ENCODE measurements at regions not wholly inside any gene's neighbourhood (a gene's known extent, or its start where the extent isn't known, plus 50 kb on each side); places are given as distances from the start of the nearest gene placed in this dataset.
"Not testable (repeated sequence)": the region's sequence is repeated elsewhere in the genome, so short reads cannot be mapped to it uniquely, and the experiment has no call there.

DNA sequence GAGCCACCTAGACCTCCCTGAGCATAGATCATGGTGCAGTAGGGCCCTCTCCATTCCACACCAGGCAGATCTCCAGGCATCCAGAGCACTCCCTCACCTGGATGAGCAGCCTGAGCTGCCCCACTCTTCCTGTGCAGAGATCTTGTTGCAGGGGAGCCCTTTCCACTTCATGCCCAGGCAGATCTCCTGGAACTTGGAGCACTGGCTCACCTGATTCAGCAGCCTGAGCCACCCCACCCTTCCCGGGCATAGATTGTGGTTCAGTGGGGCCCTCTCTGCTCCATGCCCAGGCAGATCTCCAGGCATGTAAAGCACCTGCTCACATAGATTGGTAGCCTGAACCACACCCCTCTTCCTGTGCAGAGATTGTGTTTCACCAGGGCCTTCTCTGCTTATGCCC, 78.0 kb downstream of the SEC16B start:
- in situ Hi-C loops (cut with HindIII; ENCODE audit: low pct_unique_long_range_greater_than_20kb, low sequenced_read_pairs): no loop called here
- no peak for DNase-seq (ENCODE audit: low read depth)

DNA sequence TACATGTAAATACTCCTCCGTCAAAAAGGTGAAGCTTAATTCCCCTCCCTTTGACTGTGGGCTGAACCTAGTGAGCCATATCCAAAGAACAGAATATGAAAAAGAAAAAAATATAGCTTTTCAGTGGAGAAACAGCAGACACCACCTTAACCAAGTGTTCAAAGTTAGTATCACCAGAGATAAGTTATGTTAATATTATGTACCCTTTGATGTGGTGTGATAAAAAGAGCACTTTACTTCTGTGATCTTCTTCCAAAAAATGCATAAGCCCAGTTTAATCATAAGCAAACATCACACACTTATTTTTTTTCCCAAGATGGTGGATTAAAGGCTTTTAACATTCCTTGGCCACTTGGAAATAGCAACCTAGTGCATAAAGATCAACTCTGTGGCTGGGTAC, 79.4 kb downstream of the SEC16B start:
- in situ Hi-C loops (cut with HindIII; ENCODE audit: low pct_unique_long_range_greater_than_20kb, low sequenced_read_pairs): no loop called here
- no peak for DNase-seq (ENCODE audit: low read depth)

DNA sequence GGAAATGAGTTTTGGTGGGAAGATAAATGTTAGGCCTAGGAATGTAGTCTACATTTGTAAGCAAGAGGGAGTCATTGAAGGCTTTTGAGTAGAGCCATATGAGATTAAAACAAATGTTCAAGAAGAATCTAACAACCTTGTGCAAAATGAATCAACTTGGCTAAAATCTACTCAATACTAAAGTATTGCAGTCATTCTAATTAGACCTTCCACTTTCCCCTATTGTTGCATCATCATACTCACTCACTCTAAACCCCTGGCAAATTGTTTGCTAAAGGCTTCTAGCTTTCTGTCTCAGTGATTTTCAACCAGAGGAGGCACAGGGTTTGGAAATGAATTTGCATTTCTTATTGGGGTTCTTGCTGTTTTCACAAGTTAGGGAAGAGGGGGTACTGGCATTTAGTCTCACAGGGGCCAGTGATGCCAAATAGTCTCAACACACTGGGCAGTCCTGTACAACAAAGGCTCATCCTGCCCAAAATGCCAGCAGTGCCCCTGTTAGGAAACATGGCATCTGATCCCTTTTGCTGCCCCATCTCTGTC, 85.3 kb downstream of the SEC16B start:
- in situ Hi-C loops (cut with HindIII; ENCODE audit: low pct_unique_long_range_greater_than_20kb, low sequenced_read_pairs): no loop called here
- no peak for DNase-seq (ENCODE audit: low read depth)

DNA sequence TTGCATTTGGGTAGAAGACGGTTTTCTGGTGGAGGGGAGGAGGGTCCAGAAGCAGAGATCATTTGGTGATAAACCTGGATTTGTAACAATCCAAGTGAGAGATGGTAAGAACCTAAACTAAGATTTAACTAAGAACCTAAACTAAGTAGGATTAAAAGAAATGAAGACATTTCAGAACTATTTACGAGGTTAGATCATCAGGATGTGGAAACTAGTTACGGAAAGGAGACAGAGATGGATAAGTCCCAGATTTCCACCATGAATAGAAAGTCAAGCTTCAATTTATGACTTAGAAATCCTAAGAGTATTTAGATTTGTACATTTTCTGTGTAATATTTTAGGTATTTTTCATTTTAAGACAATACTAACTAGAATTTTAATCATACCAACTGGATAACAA, 86.3 kb downstream of the SEC16B start:
- in situ Hi-C loops (cut with HindIII; ENCODE audit: low pct_unique_long_range_greater_than_20kb, low sequenced_read_pairs): no loop called here
- DNase-seq (ENCODE audit: low read depth): no peak

DNA sequence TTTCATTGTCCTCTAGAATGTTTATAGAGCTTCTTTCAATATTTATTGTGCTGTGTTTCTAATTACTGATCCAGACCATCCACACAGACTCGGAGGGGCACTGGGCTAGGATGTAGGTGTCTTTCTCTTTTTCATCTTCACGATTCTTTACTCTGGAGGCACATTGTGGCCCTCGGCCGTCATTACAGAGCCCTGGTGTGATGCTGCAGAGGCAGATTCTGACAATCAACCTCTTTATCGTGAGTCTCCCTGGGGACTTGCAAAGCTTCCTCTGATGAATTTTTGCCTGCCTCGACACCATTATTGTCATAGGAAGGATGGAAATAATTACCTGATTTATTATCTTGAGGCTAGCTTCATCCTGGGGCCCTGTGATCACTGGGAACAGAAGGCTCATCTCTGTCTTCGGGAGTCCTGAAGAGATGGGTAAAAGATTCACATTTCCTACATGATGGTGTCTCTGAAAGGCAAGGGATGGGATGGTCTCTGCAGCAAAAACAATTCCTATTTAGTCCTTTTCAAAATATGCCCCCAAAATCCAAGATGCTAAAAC, 89.4 kb downstream of the SEC16B start:
- no peak for DNase-seq (ENCODE audit: low read depth)
- in situ Hi-C loops (cut with HindIII; ENCODE audit: low pct_unique_long_range_greater_than_20kb, low sequenced_read_pairs): no loop called here

DNA sequence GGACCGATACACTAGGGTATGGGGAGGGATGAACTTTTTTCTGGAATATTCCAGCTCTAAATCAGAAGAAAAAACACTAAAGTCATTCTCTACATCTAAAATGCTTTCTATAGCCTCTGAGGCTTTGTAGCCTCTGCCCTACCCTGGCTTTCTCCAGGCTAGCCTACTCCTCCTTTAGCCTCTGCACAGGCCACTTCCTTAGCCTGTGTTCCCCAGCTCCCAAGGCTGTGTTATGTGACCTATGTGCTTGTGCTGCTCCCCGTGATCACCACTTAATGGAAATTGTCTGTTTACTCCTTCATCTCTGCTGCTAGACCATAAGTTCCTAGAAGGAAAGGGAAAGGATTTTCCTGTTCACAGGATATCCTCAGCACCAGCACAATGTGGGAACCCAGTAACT, 92.8 kb downstream of the SEC16B start:
- DNase-seq (ENCODE audit: low read depth): no peak
- in situ Hi-C loops (cut with HindIII; ENCODE audit: low pct_unique_long_range_greater_than_20kb, low sequenced_read_pairs): no loop called here

DNA sequence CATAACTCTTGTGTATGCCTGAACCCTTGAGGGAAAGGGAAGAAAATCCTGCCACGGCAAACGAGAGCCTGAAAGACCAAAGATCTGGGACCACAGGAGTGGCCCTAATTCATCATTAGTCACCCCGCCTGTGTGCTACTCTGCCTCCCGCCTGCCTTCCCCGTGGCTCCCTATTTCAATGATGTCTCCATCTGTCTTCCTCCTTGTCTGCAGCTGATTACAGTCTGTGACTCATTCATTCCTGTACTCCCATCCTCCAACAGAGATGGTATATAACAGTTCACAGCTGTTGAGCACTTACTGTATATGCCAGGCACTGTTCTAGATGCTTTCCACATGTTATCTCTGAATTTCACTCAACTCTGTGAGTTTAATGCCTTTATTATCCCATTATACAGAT, 96.6 kb downstream of the SEC16B start:
- in situ Hi-C loops (cut with HindIII; ENCODE audit: low pct_unique_long_range_greater_than_20kb, low sequenced_read_pairs): no loop called here
- DNase-seq (ENCODE audit: low read depth): no peak

DNA sequence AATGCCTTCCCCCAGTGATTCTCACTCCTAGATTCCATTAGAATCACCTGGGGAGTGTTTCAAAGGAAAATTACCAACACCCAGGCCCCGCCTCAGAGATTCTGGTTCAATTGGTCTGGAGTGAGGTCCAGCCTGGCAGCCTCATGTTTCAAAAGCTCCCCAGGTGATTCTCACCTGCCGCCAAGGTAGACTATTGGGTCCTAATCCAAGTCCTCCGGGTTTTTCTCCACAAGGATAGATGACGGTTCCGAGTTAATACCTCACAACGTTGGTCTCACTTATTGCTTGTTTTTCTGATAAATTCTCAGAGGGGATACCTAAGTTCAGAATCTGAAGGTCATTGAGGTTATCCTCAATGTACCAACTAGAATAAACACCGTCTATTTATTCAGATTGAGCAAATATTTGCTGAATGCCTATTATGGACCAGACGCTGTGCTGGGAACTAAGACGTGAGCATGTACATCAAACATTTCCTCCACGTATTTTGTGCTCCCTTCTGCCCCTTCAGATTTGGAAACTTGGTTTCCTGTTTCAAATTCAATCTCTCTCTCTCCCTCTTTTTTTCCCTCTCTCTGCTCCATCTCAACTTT, 97.5 kb downstream of the SEC16B start:
- in situ Hi-C loops (cut with HindIII; ENCODE audit: low pct_unique_long_range_greater_than_20kb, low sequenced_read_pairs): no loop called here
- no peak for DNase-seq (ENCODE audit: low read depth)

DNA sequence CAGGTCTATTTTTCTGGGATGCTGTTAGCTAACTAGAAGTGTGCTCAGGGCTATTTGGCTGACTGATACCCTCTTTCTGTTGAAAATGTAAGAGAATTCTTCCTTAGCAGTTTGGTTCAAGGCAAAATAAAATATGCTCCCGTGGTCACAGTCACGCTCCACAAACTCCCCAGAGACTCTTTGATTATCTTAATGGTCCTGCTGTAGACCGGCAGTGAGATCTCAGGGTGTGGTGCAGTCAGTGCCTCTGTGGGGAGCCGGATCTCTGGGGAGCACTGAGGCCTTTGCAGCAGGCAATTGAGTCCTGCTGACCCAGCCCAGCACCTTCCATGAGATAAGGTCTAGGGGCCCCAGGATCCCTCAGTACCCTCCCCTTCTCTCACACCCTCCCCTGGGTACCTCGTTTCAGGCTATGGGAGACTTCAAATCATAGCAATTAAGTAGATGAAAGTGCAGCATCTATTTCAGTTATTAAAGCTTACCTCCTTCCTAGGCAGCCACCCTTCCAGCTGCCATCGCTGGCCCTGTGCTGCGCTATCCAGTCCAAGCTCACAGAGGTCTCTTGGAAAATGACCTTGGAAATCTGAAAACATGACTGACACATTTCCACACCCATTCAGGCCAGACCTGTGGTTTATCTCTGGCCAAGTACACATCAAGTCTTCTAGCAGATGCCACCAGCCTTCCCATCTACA, 98.1 kb downstream of the SEC16B start:
- in situ Hi-C loops (cut with HindIII; ENCODE audit: low pct_unique_long_range_greater_than_20kb, low sequenced_read_pairs): no loop called here
- DNase-seq (ENCODE audit: low read depth): no peak

DNA sequence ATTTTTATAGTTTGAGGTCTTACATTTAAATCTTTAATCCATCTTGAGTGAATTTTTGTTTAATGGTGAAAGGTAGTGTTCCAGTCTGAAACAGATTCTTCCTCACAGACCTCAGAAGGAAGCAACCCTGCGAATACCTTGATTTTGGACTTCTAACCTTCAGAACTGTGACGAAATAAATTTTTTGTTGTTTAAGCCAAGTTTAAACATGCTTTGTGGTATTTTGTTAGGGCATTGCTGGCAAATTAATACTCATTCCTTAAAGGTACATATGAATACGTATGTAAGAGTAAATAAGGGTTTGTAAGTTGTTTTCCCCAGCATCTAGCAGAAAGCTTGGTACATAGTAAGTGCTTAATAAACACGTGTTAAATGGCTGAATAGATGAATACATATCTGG, 100.3 kb downstream of the SEC16B start:
- DNase-seq (ENCODE audit: low read depth): no peak
- in situ Hi-C loops (cut with HindIII; ENCODE audit: low pct_unique_long_range_greater_than_20kb, low sequenced_read_pairs): no loop called here

DNA sequence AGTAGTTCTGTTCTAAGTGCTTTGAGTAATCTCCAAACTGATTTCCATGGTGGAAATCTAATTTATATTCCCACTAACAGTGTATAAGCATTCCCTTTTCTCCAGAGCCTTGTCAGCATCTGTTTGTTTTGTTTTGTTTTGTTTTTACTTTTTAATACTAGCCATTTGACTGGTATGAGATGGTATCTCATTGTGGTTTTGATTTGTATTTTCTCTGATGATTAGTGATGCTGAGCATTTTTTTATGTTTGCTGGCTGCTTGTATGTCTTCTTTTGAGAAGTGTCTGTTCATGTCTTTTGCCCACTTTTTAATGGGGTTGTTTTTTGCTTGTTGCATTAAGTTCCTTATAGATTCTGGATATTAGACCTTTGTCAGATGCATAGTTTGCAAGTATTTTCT, 100.8 kb downstream of the SEC16B start:
- in situ Hi-C loops (cut with HindIII; ENCODE audit: low pct_unique_long_range_greater_than_20kb, low sequenced_read_pairs): not testable (repeated sequence)

DNA sequence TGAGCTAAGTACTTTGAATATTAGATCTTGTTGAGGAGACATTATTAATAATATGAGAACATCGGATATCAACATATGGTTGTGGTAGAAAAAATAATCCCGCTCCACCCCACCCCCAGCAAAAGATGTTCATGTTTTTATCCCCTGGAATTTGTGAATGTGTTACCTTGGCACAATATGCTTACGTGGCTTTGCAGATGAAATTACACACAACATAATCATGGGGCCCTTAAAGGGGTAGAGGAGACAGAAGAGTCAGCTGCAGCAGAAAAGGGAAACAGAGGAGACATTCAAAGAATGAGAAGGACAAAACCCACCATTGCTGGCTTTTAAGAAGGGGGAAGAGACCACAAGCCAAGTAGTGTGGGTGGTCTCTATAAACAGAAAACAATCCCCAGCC, 104.1 kb downstream of the SEC16B start:
- in situ Hi-C loops (cut with HindIII; ENCODE audit: low pct_unique_long_range_greater_than_20kb, low sequenced_read_pairs): no loop called here

More for the DNA sequence above, 100.8 kb downstream of the SEC16B start:
- DNase-seq (ENCODE audit: low read depth): not testable (repeated sequence)

DNA sequence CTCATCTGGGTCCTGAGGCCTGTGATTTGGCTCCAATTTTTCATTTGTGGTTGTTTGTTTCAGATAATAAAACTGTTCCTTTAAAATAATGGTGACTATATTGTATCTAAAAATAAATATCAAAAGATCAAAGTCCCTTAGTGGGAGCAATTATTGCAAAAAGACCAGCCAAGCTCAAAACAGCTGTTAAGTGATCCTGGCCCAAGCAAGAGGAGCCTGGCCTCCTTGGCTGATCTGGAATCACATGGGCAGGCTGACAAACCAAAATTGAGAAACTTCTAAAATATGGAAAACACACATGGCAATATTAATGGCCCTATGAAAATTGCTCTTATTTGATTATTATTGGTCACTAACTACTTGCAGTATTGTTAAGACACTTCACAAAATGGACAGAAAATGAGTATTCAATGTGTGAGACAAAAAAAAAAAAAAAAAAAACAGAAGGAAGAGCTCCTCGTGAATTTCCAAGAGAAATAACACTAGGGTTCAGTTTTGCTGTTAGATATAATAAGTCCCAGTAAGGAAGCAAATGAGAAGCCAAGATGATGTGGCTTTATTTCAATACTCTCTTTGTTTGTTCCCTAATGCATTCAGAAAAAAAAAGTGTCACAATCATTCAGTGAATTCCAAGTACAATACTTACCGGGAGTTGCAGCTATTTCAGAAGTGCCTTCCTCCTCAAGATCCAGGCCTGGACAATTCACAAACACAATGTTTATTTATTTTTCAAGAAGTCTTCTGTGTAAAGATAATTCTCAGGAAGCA, 105.1 kb downstream of the SEC16B start:
- DNase-seq (ENCODE audit: low read depth): no peak
- in situ Hi-C loops (cut with HindIII; ENCODE audit: low pct_unique_long_range_greater_than_20kb, low sequenced_read_pairs): no loop called here

More for the DNA sequence above, 104.1 kb downstream of the SEC16B start:
- DNase-seq (ENCODE audit: low read depth): no peak

DNA sequence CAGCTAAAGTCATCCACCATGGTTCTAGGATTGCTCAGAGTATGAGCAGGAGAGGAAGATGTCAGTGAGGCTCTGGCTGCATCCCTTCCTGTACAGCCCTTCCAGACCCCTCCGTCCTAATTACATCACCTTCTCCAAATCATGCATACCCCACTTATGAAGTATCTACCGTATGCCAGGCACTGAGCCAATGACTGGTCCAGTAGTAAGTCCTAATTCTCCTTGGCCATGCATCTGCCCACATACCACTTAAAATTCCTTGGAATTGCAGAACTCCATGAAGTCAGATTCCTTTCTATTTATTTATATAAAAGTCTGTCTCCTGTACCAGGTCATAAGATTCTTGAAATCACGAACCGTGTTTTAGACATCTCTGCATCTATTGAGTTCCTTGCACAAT, 106.1 kb downstream of the SEC16B start:
- in situ Hi-C loops (cut with HindIII; ENCODE audit: low pct_unique_long_range_greater_than_20kb, low sequenced_read_pairs): no loop called here

DNA sequence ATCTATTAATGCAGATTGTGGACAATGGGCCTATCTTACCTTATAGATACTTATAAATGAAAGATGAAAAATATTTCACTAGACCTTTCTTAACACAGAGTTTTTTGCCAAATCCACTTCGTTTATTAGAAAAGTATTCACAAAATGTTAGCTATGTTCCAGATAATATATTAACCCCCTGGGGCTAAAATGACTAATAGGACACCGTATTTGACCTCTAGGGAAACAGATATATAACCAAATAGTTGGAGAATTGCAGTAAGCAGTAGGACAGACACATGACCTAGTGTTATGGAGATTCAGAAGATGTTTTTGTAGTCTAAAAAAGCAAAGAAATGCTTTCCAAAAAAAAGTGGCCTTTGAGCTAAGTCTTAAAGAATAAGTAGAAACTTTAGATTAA, 106.9 kb downstream of the SEC16B start:
- no peak for DNase-seq (ENCODE audit: low read depth)
- in situ Hi-C loops (cut with HindIII; ENCODE audit: low pct_unique_long_range_greater_than_20kb, low sequenced_read_pairs): no loop called here

More for the DNA sequence above, 106.1 kb downstream of the SEC16B start:
- DNase-seq (ENCODE audit: low read depth): no peak

DNA sequence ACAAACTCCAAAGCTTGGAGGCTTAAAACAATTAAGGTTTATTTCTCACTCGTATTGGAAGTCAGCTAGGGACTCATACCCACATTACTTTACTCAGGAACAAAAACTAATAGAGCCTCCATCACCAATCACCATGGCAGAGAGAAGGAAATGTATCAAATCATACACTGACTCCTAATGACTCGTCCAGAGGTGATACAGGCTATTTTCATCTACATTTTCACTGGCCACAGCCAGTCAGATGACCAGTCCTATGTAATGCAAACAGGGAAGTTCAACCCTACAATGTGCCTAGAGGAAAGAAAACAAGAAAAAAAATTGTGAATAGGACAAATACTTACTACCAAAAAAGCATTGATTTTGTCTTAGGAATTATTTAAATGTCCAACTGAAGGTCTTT, 110.3 kb downstream of the SEC16B start:
- in situ Hi-C loops (cut with HindIII; ENCODE audit: low pct_unique_long_range_greater_than_20kb, low sequenced_read_pairs): no loop called here
- DNase-seq (ENCODE audit: low read depth): no peak

DNA sequence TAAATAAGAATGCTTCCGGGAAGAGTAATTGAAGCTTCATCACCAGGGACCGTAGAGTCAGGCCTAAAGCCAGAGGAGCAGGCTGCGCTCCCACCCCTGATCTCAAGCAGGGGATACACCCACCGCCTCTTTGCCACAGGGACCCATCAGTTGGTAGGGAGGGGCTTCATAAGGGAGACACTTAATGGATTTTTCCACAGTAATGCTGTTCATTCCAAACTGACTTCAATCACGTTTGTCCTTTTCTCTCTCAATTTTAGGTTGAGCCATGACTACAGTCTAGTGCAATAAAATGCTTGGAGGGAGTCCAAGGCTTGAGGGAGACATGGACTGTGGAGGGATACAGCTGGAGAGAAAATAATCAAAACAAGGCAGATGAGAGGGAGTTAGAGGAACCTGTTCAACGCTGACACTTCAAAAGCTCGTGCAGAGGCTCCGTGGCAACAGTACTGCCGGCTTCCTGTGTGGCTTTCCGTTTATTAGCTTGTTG, 111.5 kb downstream of the SEC16B start:
- in situ Hi-C loops (cut with HindIII; ENCODE audit: low pct_unique_long_range_greater_than_20kb, low sequenced_read_pairs): no loop called here
- DNase-seq (ENCODE audit: low read depth): no peak

DNA sequence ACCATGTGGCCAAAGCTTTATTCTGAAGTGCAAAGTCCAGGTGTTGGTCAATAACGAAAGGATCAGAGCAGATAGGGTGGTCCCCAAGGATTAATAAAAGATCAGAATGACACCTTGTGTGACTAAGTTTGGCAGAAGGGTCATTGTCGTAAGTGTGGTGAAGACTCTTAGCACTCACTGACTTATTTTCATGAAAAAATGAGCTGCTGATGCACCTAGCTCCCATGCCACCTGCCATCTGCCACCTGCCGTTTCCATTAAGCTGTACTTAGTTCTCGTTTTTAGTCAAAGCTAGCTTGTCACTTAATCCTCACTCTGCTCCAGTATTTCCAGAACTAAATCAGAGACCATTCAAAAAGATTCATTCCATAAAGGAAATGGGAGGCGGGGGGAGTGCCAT, 112.6 kb downstream of the SEC16B start:
- in situ Hi-C loops (cut with HindIII; ENCODE audit: low pct_unique_long_range_greater_than_20kb, low sequenced_read_pairs): no loop called here
- no peak for DNase-seq (ENCODE audit: low read depth)

DNA sequence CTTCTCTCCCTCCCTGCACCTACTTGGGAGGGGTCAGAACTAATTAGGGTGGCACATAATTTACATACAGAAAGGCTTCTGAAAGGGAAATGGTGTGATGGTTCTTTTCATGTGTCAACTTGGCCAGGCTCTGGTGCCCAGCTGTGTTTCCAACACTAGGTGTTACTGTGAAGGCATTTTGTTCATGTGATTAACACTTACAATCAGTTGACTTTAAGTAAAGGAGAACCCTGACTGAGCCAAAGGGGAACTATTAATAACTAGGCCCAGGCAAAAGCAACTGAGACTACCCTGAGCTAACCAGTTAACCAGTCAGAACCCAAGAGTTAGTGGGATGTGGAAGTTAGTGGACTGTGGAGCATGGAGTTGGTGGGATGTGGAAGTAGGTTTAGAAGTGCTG, 114.9 kb downstream of the SEC16B start:
- DNase-seq (ENCODE audit: low read depth): no peak
- in situ Hi-C loops (cut with HindIII; ENCODE audit: low pct_unique_long_range_greater_than_20kb, low sequenced_read_pairs): no loop called here
